ENCODE measurements at regions not wholly inside any gene's neighbourhood (a gene's known extent, or its start where the extent isn't known, plus 50 kb on each side); places are given as distances from the start of the nearest gene placed in this dataset.

DNA sequence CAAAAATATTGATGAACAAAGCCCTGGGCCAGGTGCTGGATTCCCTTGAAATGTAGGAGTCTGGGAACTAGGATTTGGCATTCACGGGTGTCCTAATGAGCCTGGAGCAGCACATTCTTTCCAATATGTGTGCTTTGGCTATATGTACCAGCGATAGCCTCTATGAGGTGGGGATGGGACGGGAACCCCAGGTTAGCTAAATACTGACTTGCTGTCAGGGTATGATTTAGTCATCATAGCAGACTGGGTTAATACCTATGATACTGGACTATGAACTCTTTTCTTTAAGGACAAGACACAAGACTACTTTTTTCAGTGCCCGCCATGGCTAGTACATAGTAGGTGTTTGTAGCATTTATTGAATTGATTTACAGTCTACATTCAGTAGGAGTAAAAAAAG is 152.7 kb downstream of the KCNRG start:
- TF ChIP-seq GATA2 (IDR thresholded peaks at IDR 0.05; ENCODE audit: low read depth, low read length) = no peak
- no peak for TF ChIP-seq GATA3 (IDR thresholded peaks at IDR 0.05; ENCODE audit: low read depth, low read length)

Data from SH-SY5Y (cell line).